AG04450 (cell line): ENCODE measurements at regions not wholly inside any gene's neighbourhood (a gene's known extent, or its start where the extent isn't known, plus 50 kb on each side); places are given as distances from the start of the nearest gene placed in this dataset.

Experiments
- CTCF ChIA-PET: fragments of 300-600, 350-600 bp; formaldehyde crosslinking; extraction: SDS; loops from one replicate; lab custom pipeline; 2022; ENCODE audit warnings: antibody characterized with exemption, inconsistent platforms; lab: Charles Lee
- POLR2A ChIA-PET: fragments of 350-600 bp; formaldehyde crosslinking; extraction: SDS; loops from one replicate; lab custom pipeline; 2021; ENCODE audit warnings: antibody characterized with exemption, inconsistent platforms; lab: Yijun Ruan, JAX
- DNase-seq: peaks from one replicate; pipeline ENCODE4 v3.0.0-alpha.2; 2011; ENCODE audit warnings: low read depth, low spot score
- H3K27ac ChIP-seq: one replicate; pipeline ENCODE4 v1.5.1; 2012; ENCODE audit warnings: low read depth, low read length, control low read depth
- H3K27me3 ChIP-seq: one replicate; pipeline ENCODE4 v1.6.0; 2012; ENCODE audit warnings: low read length; ENCODE audit not compliant: control insufficient read depth, insufficient read depth
- H3K4me3 ChIP-seq: 2 replicates; pipeline ENCODE4 v1.5.1; 2011; ENCODE audit warnings: mild to moderate bottlenecking, low read depth, low read length, control low read depth
- H3K9me3 ChIP-seq: 2 replicates; pipeline ENCODE4 v1.5.1; 2012; ENCODE audit warnings: low read length; ENCODE audit not compliant: control insufficient read depth, insufficient read depth
- CTCF ChIP-seq: IDR thresholded peaks from 2 replicates; pipeline ENCODE4 v1.5.1; 2011; ENCODE audit warnings: low read depth, low read length, control low read depth, inconsistent platforms

GRCh38 chr22:49261616-49262015, 566.1 kb downstream of the BRD1 start:
- Histone ChIP-seq H3K4me3 (no peak overlapping the region), H3K27ac (no peak overlapping the region), H3K9me3 (peaks cover 78% of the 10 kb centered on the region), H3K27me3 (no peaks in the 10 kb centered on the region)
- no peak for TF ChIP-seq CTCF
- ChIA-PET CTCF (no interaction called here), POLR2A (no interaction called here)
- no peak for DNase-seq

- H3K27ac ChIP-seq = no peak overlapping the region
- no peak for TF ChIP-seq CTCF
- no peak for DNase-seq
- ChIA-PET CTCF (no interaction called here), POLR2A (no interaction called here)
- H3K4me3 ChIP-seq = no peak overlapping the region
- peaks cover 77% of the 10 kb centered on the region for H3K9me3 ChIP-seq
- no peaks in the 10 kb centered on the region for H3K27me3 ChIP-seq
Measured at GRCh38 chr22:49260681-49261580, 566.7 kb downstream of the BRD1 start.

DNA sequence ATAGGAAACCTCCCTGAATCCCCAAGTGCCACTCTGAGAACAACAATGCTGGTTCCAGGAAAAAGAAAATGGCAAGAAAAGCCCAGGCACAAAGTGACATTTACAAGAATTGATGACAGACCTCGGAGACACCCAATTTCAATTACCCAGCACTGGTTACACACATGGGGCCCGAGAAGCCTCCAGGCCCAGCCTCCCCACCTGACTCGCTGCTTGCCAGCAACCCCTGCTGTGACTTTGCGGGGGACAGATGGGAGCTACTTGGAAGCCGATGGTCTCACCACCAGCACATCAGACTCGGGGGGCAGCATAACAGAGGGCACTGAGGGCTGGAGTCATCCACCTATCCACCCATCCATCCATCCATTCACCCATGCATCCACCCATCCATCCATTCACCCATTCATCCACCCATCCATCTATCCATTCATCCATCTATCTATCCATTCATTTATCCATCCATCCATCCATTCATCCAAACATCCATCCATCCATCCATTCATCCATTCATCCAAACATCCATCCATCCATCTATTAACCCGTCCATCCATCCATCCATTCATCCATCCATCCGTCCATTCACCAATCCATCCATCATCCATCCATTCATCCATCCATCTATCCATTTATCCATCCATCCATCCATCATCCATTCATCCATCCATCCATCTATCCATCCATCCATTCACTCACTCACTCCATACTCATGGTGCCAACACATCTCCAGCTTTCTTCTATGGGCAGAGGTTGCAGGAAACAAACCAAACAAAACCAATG, 567.6 kb downstream of the BRD1 start:
- no peaks in the 10 kb centered on the region for H3K27me3 ChIP-seq
- DNase-seq = no peak
- peaks cover 83% of the 10 kb centered on the region for H3K9me3 ChIP-seq
- H3K27ac ChIP-seq = no peak overlapping the region
- no peak for TF ChIP-seq CTCF
- no peak overlapping the region for H3K4me3 ChIP-seq
- CTCF ChIA-PET = no interaction called here
- POLR2A ChIA-PET = no interaction called here

GRCh38 chr22:49258107-49259010, 569.3 kb downstream of the BRD1 start:
- TF ChIP-seq CTCF = no peak
- DNase-seq = no peak
- Histone ChIP-seq H3K27me3 (no peaks in the 10 kb centered on the region), H3K27ac (no peak overlapping the region), H3K9me3 (peaks cover 86% of the 10 kb centered on the region), H3K4me3 (no peak overlapping the region)
- POLR2A ChIA-PET = no interaction called here
- CTCF ChIA-PET = no interaction called here
